Mesothelial cell of epicardium (in vitro differentiated cells): ENCODE measurements at regions not wholly inside any gene's neighbourhood (a gene's known extent, or its start where the extent isn't known, plus 50 kb on each side); places are given as distances from the start of the nearest gene placed in this dataset.
A peak's percentile ranks its signal among the peaks of the same experiment; 100 is the strongest.

Source experiments
- DNase-seq, 2 experiments: peaks; one replicate each; pipeline ENCODE4 v3.0.0; 2021; ENCODE audit warnings: low spot score in 2 of 2; ENCODE audit not compliant: unreplicated experiment in 2 of 2
- H3K27ac Mint-ChIP-seq: 2 replicates; pipeline ENCODE4 v1.8.0; 2021; ENCODE audit warnings: mixed read lengths
- H3K27me3 Mint-ChIP-seq: 2 replicates; pipeline ENCODE4 v1.8.0; 2021; ENCODE audit warnings: low read depth, mixed read lengths
- H3K36me3 Mint-ChIP-seq: 2 replicates; pipeline ENCODE4 v1.8.0; 2021; ENCODE audit warnings: mixed read lengths
- H3K4me1 Mint-ChIP-seq: 2 replicates; pipeline ENCODE4 v1.8.0; 2021; ENCODE audit warnings: mixed read lengths
- H3K4me3 Mint-ChIP-seq: 2 replicates; pipeline ENCODE4 v1.8.0; 2021; ENCODE audit warnings: mild to moderate bottlenecking, moderate library complexity, mixed read lengths
- H3K9me3 Mint-ChIP-seq: 2 replicates; pipeline ENCODE4 v1.8.0; 2021; ENCODE audit warnings: mixed read lengths
- TF ChIP-seq, protein P1 (sequence below): fragments of 200-600 bp; sonication (generic); IDR thresholded peaks from one replicate; pipeline ENCODE4 v1.5.0; 2021; ENCODE audit warnings: antibody characterized with exemption; ENCODE audit not compliant: unreplicated experiment

DNA sequence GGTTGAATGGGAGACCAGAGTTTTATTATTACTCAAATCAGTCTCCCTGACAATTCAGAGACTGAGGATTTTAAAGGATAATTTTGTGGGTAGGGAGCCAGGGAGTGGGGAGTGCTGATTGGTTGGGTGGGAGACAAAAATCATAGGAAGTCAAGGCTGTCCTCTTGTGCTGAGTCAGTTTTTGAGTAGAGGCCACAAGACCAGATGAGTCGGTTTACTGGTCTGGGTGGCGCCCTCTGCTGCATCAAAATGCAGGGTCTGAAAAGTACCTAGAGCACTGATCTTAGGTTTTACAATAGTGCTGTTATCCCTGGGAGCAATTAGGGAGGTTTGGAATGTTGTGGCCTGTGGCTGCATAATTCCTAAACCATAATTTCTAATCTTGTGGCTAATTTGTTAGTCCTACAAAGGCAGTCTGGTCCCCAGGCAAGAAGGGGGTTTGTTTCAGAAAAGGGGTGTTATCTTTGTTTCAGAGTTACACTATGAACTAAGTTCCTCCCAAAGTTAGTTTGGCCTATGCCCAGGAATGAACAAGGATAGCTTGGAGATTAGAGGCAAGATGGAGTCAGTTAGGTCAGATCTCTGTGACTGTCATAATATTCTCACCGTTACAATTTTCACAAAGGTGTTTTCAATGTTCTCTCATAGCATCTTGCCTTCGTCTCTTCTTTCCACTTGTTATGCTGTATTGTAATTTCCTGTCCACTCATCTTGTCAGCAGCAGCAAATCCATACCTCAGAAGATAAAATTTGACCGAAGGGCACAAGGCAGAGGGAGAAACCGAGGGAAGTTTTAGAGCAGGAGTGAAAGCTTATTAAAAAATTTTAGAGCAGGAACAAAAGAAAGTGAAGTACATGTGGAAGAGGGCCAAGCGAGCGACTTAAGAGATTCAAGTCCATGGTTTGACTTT, 59.2 kb upstream of the CLINT1 start:
- TF ChIP-seq, protein P1, sequence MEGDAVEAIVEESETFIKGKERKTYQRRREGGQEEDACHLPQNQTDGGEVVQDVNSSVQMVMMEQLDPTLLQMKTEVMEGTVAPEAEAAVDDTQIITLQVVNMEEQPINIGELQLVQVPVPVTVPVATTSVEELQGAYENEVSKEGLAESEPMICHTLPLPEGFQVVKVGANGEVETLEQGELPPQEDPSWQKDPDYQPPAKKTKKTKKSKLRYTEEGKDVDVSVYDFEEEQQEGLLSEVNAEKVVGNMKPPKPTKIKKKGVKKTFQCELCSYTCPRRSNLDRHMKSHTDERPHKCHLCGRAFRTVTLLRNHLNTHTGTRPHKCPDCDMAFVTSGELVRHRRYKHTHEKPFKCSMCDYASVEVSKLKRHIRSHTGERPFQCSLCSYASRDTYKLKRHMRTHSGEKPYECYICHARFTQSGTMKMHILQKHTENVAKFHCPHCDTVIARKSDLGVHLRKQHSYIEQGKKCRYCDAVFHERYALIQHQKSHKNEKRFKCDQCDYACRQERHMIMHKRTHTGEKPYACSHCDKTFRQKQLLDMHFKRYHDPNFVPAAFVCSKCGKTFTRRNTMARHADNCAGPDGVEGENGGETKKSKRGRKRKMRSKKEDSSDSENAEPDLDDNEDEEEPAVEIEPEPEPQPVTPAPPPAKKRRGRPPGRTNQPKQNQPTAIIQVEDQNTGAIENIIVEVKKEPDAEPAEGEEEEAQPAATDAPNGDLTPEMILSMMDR = no peak
- H3K9me3 Mint-ChIP-seq = no peaks in the 10 kb centered on the region
- no peaks in the 10 kb centered on the region for H3K27me3 Mint-ChIP-seq
- peaks cover 43% of the 10 kb centered on the region for H3K4me1 Mint-ChIP-seq
- peak overlapping the region; percentile 10 for H3K27ac Mint-ChIP-seq
- no peak overlapping the region for H3K4me3 Mint-ChIP-seq
- peak; percentile 28 to 45 for DNase-seq
- H3K36me3 Mint-ChIP-seq = no peaks in the 10 kb centered on the region

DNA sequence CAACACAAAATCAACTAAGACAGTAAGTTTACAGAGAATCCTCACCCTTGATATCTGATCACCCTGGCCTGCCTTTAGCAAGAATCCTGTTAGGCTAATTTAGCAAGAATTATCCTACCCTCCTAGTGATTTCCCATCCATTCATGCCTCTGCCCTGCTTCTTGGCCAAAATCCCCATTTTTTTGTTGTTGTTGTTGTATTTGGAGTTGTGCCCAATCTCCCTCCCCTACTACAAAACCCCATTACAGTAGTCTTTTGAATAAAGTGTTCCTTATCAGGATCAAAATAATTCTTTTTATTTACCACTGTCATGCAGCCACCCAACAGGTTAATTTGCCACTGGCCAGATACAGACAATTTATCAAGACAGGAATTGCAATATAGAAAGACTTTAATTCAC, 58.5 kb upstream of the CLINT1 start:
- H3K27me3 Mint-ChIP-seq = no peaks in the 10 kb centered on the region
- H3K36me3 Mint-ChIP-seq = no peaks in the 10 kb centered on the region
- TF ChIP-seq, protein P1 = no peak
- H3K27ac Mint-ChIP-seq = peak overlapping the region; percentile 10
- H3K4me3 Mint-ChIP-seq = no peak overlapping the region
- H3K4me1 Mint-ChIP-seq = peaks cover 49% of the 10 kb centered on the region
- no peak for DNase-seq
- H3K9me3 Mint-ChIP-seq = no peaks in the 10 kb centered on the region

DNA sequence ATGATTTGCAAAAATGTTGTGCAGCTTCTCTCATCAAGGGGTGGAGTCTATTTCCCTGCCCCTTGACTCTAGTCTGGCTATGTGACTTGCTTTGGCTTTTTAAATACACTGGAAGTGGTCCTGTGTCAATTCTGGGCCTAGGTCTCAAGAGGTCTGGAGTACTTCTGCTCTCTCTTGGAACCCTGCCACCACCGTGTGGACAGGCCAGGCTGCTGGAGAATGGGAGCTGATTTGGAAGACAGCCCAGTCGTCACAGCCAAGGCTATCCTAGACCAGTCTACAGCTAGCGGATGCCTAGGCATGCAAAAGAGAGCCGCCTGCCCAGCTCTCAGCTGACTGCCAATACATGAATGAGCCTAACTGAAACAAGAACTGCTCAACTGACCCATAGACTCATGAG, 56.7 kb upstream of the CLINT1 start:
- TF ChIP-seq, protein P1 = no peak
- Mint-ChIP-seq H3K9me3 (no peaks in the 10 kb centered on the region), H3K27me3 (no peaks in the 10 kb centered on the region), H3K4me3 (no peak overlapping the region), H3K27ac (no peak overlapping the region), H3K4me1 (peaks cover 49% of the 10 kb centered on the region), H3K36me3 (no peaks in the 10 kb centered on the region)
- peak in 1 of 2 experiments; percentile 24 for DNase-seq

DNA sequence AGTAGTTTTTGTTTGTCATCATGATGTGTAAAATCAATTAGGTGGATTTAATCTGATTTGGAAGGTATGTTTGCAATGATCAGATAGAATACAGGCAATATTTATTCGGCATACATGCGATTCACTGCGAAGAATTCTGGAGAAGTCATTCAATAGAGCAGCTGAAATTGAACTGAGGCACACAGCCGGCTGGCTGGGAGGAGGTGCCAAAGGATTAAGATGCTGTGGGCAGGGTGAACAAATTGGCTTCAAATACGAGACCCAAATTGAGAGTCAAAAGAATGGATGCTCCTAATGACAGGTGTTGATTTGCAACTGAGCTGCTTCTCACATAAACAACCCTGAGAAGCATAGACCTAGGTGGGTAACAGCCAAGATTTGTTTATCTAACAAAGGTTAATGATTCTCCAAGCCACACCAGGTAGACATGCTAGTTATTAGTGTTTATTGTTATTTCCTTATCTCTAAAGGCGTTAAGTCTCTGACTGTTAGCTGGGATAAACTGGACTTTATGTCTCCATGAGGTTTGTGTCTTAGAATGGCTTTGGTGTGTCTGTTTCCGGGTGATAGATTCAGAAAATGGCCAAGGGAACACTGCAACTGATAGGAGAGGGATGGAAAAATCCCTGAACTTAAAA, 55.3 kb upstream of the CLINT1 start:
- peaks cover 38% of the 10 kb centered on the region for H3K4me1 Mint-ChIP-seq
- no peak for DNase-seq
- TF ChIP-seq, protein P1 = no peak
- no peak overlapping the region for H3K27ac Mint-ChIP-seq
- no peaks in the 10 kb centered on the region for H3K9me3 Mint-ChIP-seq
- H3K4me3 Mint-ChIP-seq = no peak overlapping the region
- no peaks in the 10 kb centered on the region for H3K36me3 Mint-ChIP-seq
- no peaks in the 10 kb centered on the region for H3K27me3 Mint-ChIP-seq

DNA sequence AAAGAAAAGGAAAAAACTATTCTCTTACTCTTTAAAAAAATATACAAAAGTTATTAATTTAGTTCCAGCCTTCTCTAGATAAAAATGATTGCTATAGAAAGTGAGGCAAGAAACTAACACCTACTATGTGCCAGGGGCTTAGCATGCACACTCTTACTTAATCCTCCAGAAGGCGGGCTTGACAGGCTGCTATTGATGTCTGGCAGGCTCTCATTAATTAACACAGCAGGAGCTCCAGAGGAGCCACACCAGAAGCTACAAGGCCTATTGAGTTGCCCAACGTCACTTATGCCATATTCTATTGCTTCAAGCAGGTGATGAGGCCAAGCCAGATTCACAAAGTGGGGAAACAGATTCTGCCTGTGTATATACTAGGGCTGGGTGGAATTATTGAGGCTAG, 54.6 kb upstream of the CLINT1 start:
- no peak for DNase-seq
- Mint-ChIP-seq H3K27ac (no peak overlapping the region), H3K9me3 (no peaks in the 10 kb centered on the region), H3K4me1 (peaks cover 31% of the 10 kb centered on the region), H3K27me3 (no peaks in the 10 kb centered on the region), H3K36me3 (no peaks in the 10 kb centered on the region), H3K4me3 (no peak overlapping the region)
- TF ChIP-seq, protein P1 = no peak
